Urinary bladder (tissue), 3 donors: ENCODE measurements at regions not wholly inside any gene's neighbourhood (a gene's known extent, or its start where the extent isn't known, plus 50 kb on each side); places are given as distances from the start of the nearest gene placed in this dataset.

ENCODE experiments used
- DNase-seq: peaks from one replicate; pipeline ENCODE4 v3.0.0-alpha.2; 2015; ENCODE audit errors: extremely low spot score
- H3K27ac ChIP-seq: one replicate; pipeline ENCODE4 v1.5.1; 2013; ENCODE audit warnings: low read depth, mild to moderate bottlenecking, moderate library complexity
- H3K36me3 ChIP-seq: one replicate; pipeline ENCODE4 v1.6.1; 2013; ENCODE audit warnings: mild to moderate bottlenecking, moderate library complexity; ENCODE audit not compliant: insufficient read depth
- H3K4me1 ChIP-seq: one replicate; pipeline ENCODE4 v1.6.1; 2013; ENCODE audit warnings: mild to moderate bottlenecking, moderate library complexity; ENCODE audit not compliant: insufficient read depth
- H3K4me3 ChIP-seq: one replicate; pipeline ENCODE4 v1.5.1; 2013; ENCODE audit warnings: low read depth, low read length
- WGBS: extraction: QIAGEN DNeasy Blood & Tissue Kit; methylation state at CpG from one replicate; pipeline ENCODE4 v1.1.7; 2013; 5-methylcytosine and 5-hydroxymethylcytosine counted together
- donor health status: healthy with polysubstance abuse.
- donor health status: healthy.

- Histone ChIP-seq H3K27ac (no peak overlapping the region), H3K4me1 (no peaks in the 10 kb centered on the region), H3K36me3 (no peaks in the 10 kb centered on the region), H3K4me3 (no peak overlapping the region)
- DNase-seq: no peak
- 65% methylated on average over 9 of the region's 9 CpGs for WGBS
Measured at GRCh38 chr12:30106204-30106965, 322.6 kb upstream of the TMTC1 start.

- Histone ChIP-seq H3K36me3 (no peaks in the 10 kb centered on the region), H3K4me1 (no peaks in the 10 kb centered on the region), H3K27ac (no peak overlapping the region), H3K4me3 (no peak overlapping the region)
- WGBS: 79% methylated on average over 2 of the region's 2 CpGs
- DNase-seq: no peak
Measured at GRCh38 chr12:30105505-30105904, 321.8 kb upstream of the TMTC1 start.

DNA sequence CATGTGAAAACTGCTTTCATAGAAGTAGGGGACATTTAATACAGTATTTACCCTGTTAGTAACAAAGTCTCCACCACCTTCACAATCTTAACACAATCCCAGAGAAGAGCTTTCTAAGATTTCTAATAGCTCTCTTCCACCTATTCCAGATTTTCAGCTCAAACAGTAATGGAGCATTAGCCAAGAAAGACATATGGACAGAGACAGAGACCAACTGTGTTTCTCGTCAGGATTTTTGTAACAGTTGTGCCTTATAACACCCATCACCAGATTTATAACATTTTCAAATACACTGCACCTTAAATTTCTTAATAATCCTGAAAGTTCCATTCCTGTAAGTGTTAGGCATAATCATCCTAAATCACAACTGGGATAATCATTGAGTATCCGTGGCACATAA, 321.2 kb upstream of the TMTC1 start:
- H3K4me3 ChIP-seq: no peak overlapping the region
- WGBS: 67% methylated on average over 2 of the region's 2 CpGs

GRCh38 chr12:30100741-30101140, 317.0 kb upstream of the TMTC1 start:
- Histone ChIP-seq H3K36me3 (no peaks in the 10 kb centered on the region), H3K4me3 (no peak overlapping the region), H3K4me1 (no peaks in the 10 kb centered on the region), H3K27ac (no peak overlapping the region)
- DNase-seq: no peak
- 98% methylated on average over 1 of the region's 1 CpG for WGBS

More for the DNA sequence above, 321.2 kb upstream of the TMTC1 start:
- no peak overlapping the region for H3K27ac ChIP-seq
- no peak for DNase-seq
- no peaks in the 10 kb centered on the region for H3K4me1 ChIP-seq
- no peaks in the 10 kb centered on the region for H3K36me3 ChIP-seq

GRCh38 chr12:30098677-30099076, 314.9 kb upstream of the TMTC1 start:
- Histone ChIP-seq H3K4me3 (no peak overlapping the region), H3K4me1 (no peaks in the 10 kb centered on the region), H3K27ac (no peak overlapping the region), H3K36me3 (no peaks in the 10 kb centered on the region)
- DNase-seq: no peak
- WGBS: 67% methylated on average over 3 of the region's 3 CpGs

DNA sequence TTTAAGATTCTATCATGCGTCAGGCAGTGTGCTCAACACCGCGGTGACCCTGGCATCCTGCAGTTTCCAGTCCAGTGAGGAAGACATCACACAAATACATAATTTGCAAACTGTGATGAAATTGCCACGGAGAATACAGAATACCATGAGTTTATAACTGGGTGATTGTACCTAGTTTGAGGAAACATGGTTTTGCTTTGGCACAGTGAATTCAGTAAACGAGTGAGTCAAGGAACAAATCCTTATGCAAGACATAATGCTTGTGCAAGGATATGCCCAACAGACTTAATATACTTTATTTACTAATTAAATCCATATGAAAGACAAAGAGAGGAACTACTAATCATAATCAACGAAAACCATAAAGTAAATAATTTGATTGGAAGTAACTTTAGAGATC, 311.8 kb upstream of the TMTC1 start:
- WGBS: 89% methylated on average over 6 of the region's 6 CpGs

DNA sequence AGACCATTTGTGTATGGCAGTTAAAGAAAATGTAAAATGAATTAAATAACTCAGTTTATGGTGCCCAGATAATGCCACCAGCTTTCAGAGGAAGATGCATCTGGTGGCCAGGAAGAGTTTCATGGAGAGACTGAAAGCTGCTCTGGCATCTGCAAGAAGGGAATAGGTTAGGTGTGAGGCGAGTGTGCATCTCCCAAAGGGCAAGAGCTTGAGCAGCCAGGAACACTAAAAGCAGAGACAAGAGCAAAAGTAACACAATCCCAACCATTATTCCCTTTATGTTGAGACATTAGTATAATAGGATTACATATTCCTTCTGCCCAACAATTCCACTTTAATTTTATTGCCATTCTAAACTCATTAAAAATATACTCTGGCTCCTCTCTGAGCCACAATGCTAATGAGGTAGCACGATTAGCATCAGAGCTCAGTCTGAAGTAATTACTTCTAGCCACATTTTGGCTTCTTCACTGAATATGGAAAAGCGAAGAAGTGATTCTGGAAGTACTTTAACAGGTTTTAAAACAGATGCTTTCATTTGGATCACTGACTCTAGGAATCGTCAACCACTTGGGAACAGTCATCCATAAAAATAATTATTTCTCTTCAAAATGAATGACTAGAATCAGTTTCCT, 309.4 kb upstream of the TMTC1 start:
- H3K27ac ChIP-seq: no peak overlapping the region
- H3K36me3 ChIP-seq: no peaks in the 10 kb centered on the region
- H3K4me1 ChIP-seq: no peaks in the 10 kb centered on the region
- no peak overlapping the region for H3K4me3 ChIP-seq
- DNase-seq: no peak
- WGBS: 87% methylated on average over 4 of the region's 4 CpGs

More for the DNA sequence above, 311.8 kb upstream of the TMTC1 start:
- no peaks in the 10 kb centered on the region for H3K36me3 ChIP-seq
- H3K4me1 ChIP-seq: no peaks in the 10 kb centered on the region
- no peak overlapping the region for H3K4me3 ChIP-seq
- DNase-seq: no peak
- no peak overlapping the region for H3K27ac ChIP-seq

DNA sequence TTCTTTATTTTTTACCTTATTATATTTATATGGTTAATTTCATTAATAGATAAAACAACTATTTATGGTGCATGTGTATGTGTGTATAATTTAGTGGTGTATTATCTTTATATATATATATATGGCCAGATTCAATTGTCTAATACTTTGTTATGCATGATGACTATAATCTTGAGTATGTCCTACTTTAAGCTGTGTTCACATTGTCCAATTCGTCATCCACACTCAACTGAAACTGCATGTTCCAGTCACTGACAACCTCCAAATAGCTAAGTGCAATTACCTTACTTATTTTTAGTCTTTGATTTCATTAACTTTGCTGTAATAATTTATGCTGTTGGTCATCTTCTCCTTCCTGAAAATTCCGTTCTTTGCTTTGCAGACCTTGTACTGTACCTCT, 306.5 kb upstream of the TMTC1 start:
- H3K4me1 ChIP-seq: no peaks in the 10 kb centered on the region
- 82% methylated on average over 2 of the region's 2 CpGs for WGBS
- no peak overlapping the region for H3K4me3 ChIP-seq
- no peak overlapping the region for H3K27ac ChIP-seq
- DNase-seq: no peak
- H3K36me3 ChIP-seq: no peaks in the 10 kb centered on the region

DNA sequence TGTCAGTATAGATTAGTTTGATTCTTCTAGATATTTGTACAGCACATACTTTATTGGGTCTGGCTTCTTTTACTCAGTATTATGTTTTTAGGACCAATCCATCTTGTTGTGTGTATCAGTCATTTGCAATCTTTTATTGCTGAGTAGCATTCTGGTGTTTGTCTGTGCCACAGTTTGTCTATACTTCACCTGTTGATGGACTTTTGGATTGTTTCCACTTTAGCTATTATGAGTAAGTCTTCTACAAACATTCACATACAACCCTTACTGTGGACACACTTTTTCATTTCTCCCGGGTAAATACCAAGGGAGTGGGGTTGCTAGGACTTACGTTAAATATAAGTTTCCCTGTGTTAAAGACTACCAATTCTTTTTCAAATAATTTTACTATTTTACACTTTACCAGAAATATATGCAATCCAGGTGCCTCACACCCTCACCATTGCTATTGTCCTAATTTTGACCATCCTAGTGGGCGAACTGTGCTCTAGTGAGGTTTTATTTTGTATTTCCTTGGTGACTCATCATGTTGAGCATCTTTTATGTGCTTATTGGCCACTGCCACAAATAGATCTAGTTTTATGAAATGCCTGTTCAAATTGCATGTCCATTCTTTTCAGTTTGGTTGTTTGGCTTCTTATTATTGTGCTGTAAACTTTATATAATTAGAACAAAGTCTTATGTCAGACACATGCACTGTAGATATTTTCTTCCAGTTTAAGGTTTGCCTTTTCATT, 304.7 kb upstream of the TMTC1 start:
- Histone ChIP-seq H3K4me1 (no peaks in the 10 kb centered on the region), H3K27ac (no peak overlapping the region), H3K4me3 (no peak overlapping the region), H3K36me3 (no peaks in the 10 kb centered on the region)
- no peak for DNase-seq
- WGBS: 64% methylated on average over 3 of the region's 3 CpGs

GRCh38 chr12:30082381-30082780, 298.6 kb upstream of the TMTC1 start:
- Histone ChIP-seq H3K4me3 (no peak overlapping the region), H3K4me1 (no peaks in the 10 kb centered on the region), H3K27ac (no peak overlapping the region), H3K36me3 (no peaks in the 10 kb centered on the region)
- WGBS: 60% methylated on average over 3 of the region's 3 CpGs
- DNase-seq: no peak

DNA sequence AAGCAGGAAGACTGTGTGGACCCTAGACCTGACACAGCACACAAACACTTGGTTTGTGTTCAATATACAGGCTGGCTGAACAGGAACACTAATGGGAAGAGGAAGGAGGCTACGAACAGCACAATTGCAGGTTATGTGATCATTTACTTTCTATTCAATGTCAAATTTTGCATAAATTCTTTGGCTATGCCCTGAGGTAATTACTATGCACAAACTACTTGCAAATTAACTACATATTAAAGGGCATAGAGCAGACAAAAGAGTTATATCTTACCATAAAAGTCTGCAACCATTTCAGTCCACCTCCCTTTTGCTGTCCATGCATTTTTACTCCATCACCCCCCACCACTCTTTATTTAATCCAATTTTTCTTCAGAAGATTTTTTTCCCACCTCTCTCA, 291.2 kb upstream of the TMTC1 start:
- WGBS: 79% methylated on average over 1 of the region's 1 CpG
- no peak overlapping the region for H3K4me3 ChIP-seq
- H3K27ac ChIP-seq: no peak overlapping the region
- no peaks in the 10 kb centered on the region for H3K36me3 ChIP-seq
- DNase-seq: no peak
- no peaks in the 10 kb centered on the region for H3K4me1 ChIP-seq

GRCh38 chr12:30072824-30073223, 289.1 kb upstream of the TMTC1 start:
- Histone ChIP-seq H3K4me1 (no peaks in the 10 kb centered on the region), H3K36me3 (no peaks in the 10 kb centered on the region), H3K4me3 (no peak overlapping the region), H3K27ac (no peak overlapping the region)
- DNase-seq: no peak
- 90% methylated on average over 1 of the region's 1 CpG for WGBS

GRCh38 chr12:30067146-30067545, 283.4 kb upstream of the TMTC1 start:
- H3K27ac ChIP-seq: no peak overlapping the region
- no peak for DNase-seq
- H3K4me1 ChIP-seq: no peaks in the 10 kb centered on the region
- H3K36me3 ChIP-seq: no peaks in the 10 kb centered on the region
- H3K4me3 ChIP-seq: no peak overlapping the region
- 94% methylated on average over 2 of the region's 2 CpGs for WGBS

- Histone ChIP-seq H3K4me1 (no peaks in the 10 kb centered on the region), H3K27ac (no peak overlapping the region), H3K36me3 (no peaks in the 10 kb centered on the region), H3K4me3 (no peak overlapping the region)
- DNase-seq: no peak
- whole genome bisulfite sequencing: 87% methylated on average over 2 of the region's 2 CpGs
Measured at GRCh38 chr12:30064906-30065305, 281.2 kb upstream of the TMTC1 start.
